ENCODE measurements at regions not wholly inside any gene's neighbourhood (a gene's known extent, or its start where the extent isn't known, plus 50 kb on each side); places are given as distances from the start of the nearest gene placed in this dataset.

DNA sequence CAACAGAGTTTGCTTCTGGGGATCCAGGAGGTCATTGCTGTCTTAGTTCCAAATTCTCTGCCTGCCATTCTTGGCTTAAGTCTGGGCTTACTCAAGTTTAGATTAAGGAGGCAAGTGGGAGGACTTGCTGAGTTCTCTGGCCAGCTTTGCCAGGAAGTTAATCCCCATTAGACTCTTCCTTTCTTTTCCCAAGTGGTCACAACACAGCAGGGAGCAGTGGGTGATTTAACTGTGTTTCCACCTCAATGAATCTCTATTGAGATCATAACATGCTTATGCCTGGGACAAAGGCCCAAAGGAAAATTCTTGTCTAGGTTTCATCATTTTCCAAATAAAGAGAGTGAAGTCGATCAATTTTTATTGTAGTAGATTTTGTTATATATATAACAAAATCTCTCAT is 1159.6 kb downstream of the SORCS3 start:
- DNase-seq (ENCODE audit: low spot score) = no peak
- no peak for FAIRE-seq

DNA sequence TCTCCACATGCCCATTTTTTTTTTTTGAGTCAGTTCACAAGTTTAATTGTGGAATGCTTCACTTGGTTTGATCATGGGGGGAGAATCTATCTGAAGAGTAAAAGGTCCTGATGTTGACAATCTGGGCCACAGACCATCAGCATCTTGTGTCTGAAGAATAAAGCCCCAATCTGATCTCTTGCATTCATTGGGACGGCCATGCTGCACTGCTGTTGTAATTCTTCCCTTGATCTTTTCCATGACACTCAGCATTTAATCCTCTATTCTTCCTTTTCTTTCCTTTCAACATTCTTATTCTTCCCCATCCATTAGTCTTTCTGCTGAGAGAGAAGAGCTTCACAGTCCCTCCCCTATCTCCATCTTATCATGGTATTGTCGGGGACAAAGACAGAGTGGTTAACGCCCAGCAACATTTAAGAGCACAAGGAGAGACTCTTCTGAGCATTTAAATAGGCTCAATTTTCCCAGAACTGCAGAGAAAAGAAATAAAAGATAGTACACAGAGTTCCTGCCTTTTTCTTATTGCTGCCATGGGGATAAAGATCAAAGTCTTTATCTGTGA is 1157.3 kb downstream of the SORCS3 start:
- DNase-seq (ENCODE audit: low spot score) (no peak), FAIRE-seq (no peak)

DNA sequence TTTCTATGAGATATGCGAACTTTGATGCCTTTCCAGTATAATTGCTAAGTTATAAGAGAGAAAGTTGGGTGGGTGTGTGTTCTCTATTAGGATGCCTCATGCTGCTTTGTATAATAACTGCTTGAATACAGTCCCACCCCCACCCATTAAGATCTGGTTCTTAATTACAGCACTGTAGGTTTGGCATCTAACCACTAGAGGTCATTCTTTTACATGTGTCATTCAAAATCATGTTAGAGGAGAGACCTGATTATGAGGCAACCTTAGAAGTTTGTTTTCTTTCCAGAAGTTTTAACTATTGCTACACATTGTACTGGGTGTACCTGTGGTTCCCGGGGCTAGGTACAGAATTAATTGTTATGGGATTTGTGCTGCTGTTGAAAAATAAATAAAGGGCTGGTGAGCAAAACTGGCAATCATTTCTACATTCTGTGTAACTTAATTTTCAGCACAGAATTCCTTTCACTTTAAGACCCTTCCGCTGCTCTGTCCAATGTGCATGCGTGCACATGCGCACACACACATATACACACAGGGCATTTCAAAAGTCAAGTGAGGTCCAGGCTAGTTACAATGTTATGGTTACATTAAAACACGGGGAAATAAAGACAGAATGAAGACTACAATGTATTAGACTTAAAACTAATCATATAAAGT is 1156.3 kb downstream of the SORCS3 start:
- peak; percentile 45 for DNase-seq (ENCODE audit: low spot score)
- FAIRE-seq = peak; percentile 53

DNA sequence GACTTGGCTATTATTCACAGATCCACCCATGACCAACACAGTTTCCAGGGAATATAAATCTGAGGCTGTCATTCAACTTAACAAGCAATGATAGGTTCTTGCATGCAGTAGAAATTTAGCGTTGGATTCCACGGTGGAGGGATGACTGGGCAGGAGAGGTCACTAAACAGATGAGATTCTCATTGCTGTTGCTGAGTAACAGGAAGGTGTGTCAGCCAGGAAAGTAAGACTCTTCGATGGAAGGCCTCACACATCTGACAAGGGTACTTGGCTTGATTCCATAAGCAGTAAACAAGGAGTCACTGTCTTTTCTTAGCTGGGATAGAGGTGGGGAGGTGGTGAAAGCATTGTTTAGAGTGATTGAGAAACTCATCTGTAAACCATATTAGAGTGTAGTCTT is 1152.0 kb downstream of the SORCS3 start:
- DNase-seq (ENCODE audit: low spot score) (peak; percentile 66), FAIRE-seq (no peak)

- DNase-seq (ENCODE audit: low spot score) (no peak), FAIRE-seq (no peak)
Measured at GRCh38 chr10:105785721-105786120, 1144.6 kb downstream of the SORCS3 start.

DNA sequence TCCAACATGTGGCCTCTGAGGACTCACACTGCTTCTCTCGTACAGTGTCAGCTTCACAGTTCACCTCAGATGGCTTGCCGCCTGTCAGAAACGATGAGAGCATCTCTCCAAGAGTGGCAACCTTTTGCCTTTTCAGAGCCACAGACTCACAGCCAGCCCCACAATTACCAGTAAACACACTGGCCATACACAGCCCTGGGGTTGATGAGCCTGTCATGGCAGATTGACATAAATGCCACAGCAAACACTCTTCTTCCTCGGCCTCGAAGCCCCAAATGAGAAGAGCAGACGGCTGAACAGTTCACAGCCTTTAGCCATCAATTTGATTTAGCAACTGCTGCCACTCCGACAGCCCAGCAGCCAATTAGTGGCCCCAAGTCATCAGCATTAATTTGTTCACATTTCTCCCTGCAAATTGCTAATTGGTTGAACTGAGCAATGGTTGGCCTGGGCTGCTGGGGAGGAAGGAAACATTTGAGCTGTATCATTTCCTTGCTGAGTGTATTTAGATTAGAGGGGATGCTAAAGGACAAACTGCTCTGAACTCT is 1142.9 kb downstream of the SORCS3 start:
- no peak for DNase-seq (ENCODE audit: low spot score)
- no peak for FAIRE-seq

DNA sequence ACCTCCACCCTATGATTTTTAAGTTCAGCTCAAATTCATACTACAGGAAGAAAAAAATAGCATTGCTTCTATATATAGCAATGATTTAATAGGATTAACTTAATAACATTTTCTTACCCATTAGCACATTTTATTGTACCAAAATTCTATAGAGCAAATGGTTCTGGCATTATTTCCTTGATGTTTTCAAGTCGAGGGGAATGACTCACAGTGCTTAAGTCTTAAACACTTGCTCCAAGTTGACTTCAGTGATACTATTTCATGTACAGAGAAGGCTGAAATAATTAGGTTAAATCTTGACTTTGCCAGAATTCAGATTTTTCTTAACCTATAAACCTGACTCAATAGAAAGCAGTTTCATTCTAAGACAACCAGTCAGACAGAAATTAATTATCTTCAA is 1133.8 kb downstream of the SORCS3 start:
- DNase-seq (ENCODE audit: low spot score) = no peak
- FAIRE-seq = no peak

- DNase-seq (ENCODE audit: low spot score) = no peak
- FAIRE-seq = no peak
Measured at GRCh38 chr10:105774351-105774750, 1133.3 kb downstream of the SORCS3 start.

DNA sequence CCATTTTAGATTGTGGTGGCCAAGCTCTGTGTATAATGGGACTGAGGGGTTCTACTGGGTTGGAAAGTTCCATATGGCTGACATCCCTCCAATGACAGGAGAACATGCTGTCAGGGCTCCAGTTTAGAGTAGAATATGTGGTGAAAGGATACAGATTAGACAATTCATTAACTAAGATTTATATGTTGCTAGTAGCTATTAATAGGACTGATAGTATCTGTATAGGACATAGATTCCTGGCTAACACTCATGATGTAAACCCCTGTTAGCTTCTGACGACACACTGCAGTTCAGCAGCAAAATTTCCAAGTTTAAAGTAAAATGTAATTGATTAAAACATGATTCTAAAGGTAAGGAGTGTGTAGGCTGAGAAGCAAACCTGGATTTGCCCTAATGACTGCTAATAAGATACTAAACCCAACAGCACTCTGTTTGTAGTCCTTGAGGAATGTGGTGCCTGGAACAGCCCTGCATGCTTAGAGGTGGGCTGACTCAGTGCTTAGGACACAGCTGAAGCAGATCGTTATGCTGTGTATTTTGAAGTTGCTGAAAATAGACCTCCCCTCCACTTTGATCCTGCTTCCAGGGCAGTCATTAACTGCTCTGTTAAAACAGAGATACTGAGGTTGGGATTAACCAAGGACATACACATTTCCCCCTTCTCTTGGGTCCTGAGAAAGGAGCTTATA is 1129.6 kb downstream of the SORCS3 start:
- FAIRE-seq = no peak
- DNase-seq (ENCODE audit: low spot score) = peak; percentile 47

- FAIRE-seq = no peak
- peak; percentile 44 for DNase-seq (ENCODE audit: low spot score)
Measured at GRCh38 chr10:105769248-105770184, 1128.4 kb downstream of the SORCS3 start.

DNA sequence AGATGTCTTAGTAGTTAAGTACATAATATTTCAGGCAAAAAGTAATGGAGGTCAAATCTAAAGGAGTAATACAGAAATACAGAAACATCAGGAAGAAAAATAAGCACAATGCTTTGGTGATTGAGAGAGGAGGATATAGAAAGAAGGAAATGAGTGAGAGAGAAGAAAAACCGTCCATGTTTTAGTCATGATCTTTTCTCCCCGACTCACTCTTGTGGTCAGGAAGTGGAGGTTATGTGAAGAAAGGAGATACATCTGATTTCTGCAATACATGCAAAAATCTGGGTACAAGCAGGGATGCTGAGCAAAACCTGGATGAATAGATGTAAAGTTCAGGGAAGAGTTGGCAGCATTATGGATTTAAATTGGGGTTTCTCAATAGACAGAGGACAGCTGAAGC is 1122.5 kb downstream of the SORCS3 start:
- FAIRE-seq = no peak
- no peak for DNase-seq (ENCODE audit: low spot score)

DNA sequence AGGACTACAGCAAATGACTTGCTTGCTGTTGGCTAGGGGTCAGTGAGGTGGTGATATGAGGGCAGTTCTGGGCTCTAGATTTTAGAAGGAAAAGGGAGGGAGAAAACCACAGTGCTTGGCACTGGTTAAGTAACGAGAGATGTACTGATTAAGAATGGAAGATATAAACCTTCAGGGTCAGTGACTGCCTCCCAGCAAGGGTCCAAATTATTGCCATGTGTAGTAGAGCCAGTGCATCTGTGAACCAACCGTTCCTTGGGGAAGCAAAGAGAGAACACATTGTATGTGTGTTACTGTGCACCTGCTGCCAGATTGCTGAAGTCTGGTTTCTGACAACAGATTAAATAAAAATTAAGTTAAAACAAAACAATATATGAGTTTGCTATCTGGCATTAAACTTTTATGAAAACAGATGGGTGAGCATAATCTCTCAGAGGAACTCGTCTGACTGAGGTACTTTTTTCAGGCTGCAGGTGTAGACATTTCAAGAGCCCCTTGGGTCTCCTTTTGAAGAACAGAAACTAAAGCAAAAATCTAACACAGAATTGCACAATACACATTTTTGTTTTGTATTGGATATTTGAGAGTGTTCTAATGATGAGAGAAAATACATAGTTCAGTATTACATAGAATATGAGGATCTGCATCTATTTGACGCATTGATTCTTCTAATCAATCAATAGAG is 1120.6 kb downstream of the SORCS3 start:
- no peak for DNase-seq (ENCODE audit: low spot score)
- FAIRE-seq = no peak

GRCh38 chr10:105759669-105760068 is 1118.6 kb downstream of the SORCS3 start:
- DNase-seq (ENCODE audit: low spot score) (no peak), FAIRE-seq (no peak)

- FAIRE-seq = no peak
- no peak for DNase-seq (ENCODE audit: low spot score)
Measured at GRCh38 chr10:105758209-105758998, 1117.3 kb downstream of the SORCS3 start.

- DNase-seq (ENCODE audit: low spot score) (no peak), FAIRE-seq (no peak)
Measured at GRCh38 chr10:105757302-105757701, 1116.2 kb downstream of the SORCS3 start.

DNA sequence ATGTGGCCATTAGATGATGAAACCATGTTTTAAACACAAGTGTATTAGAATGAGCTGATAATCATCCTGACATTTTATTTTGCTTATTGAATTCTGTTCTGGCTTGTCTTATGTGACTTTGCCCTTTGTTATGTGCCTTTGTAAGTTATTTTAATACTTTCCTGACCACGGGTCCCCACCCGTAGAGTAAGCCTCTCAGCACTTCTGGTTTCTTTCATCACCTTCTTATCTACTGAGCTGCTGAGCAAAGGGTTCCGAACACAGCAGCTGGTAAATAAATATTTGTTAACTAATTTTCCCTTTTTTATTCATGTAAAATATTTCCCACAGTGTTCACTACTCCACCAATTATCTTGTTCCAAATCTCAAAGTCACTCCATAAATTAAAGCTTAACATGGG is 1115.3 kb downstream of the SORCS3 start:
- no peak for FAIRE-seq
- no peak for DNase-seq (ENCODE audit: low spot score)

GRCh38 chr10:105751688-105752087 is 1110.6 kb downstream of the SORCS3 start:
- no peak for DNase-seq (ENCODE audit: low spot score)
- no peak for FAIRE-seq

DNA sequence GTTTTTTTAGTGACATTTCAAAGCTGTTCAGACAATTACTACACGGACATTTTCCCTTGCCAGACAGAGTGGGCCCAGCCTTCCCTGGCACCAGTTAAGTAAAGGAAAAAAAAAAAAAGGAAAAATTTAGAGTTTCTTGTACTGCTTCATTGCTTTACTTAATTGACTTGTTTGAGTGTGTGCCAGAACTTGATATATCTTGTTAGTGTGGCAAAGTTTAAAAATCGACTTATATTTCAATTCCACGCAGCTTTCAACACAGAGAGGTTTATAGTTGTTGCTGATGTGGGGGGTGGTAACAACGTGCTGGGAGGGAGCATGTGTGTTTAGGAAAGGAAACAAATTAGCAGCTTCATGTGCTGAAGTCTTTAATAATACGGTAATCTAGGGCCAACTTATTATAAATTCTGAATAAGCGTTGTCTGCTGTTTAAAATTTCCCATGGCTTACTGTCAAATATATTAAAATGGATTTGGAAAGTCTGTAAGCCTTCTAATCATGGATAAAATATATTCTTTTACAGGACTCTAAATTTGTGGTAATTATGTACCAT is 1104.6 kb downstream of the SORCS3 start:
- FAIRE-seq (no peak), DNase-seq (ENCODE audit: low spot score) (no peak)

DNA sequence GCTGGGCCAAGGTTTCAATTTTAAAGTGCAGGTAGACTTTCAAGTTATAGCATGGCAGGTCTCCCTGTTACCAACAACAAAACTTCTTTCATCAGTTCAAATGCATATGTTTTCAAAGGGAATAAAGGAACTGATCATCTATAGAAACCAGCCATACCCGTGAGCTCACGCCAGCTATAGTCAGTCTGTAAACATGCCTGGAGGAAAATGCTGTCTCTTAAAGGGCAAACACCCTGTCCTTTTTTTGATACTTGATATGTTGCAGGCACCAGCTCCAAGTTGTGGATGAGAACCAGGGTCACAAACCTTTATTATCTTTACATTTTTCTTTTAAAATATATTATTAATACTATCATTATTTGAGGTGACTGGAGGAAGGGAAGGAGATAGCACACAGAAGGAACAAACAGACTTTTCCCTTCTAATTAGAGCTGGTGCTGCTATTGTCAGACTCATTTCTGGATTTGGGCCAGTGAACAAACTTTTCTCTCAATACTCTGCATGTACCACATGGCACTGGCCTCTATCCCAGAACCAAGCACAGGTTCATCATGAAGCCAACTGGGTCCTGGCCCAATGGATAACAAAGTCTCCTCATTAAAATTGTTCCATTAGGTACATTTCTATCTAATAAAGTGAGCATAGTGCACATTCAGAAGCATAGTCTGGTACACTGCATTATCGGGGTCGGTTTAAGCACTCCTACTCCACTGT is 1102.4 kb downstream of the SORCS3 start:
- FAIRE-seq (no peak), DNase-seq (ENCODE audit: low spot score) (no peak)

Measured in urothelium cell line (cell line).